WTC11 (cell line): ENCODE measurements at regions not wholly inside any gene's neighbourhood (a gene's known extent, or its start where the extent isn't known, plus 50 kb on each side); places are given as distances from the start of the nearest gene placed in this dataset.

Source experiments
- ATAC-seq: fragments of 200-7000 bp; cut with Tn5 transposase; 2 replicates; pipeline ENCODE4 v1.10.0; 2021; ENCODE audit warnings: mild to moderate bottlenecking, moderate library complexity
- CTCF ChIA-PET: fragments of 300-600 bp; sonication (Branson Sonifier 250); formaldehyde crosslinking; loops from one replicate; lab custom pipeline; 2021; ENCODE audit warnings: antibody characterized with exemption; lab: Charles Lee
- POLR2A ChIA-PET: fragments of 350-600 bp; sonication (Branson Sonifier 250); formaldehyde crosslinking; loops from one replicate; lab custom pipeline; 2021; ENCODE audit warnings: antibody characterized with exemption; lab: Charles Lee
- DNase-seq: peaks from one replicate; pipeline ENCODE4 v3.0.0; 2021; ENCODE audit warnings: low spot score
- H3K27ac Mint-ChIP-seq: 2 replicates; pipeline ENCODE4 v1.8.0; 2021; ENCODE audit warnings: mixed read lengths
- H3K27me3 Mint-ChIP-seq: 2 replicates; pipeline ENCODE4 v1.8.0; 2021; ENCODE audit warnings: low read depth, mild to moderate bottlenecking, moderate library complexity, mixed read lengths
- H3K36me3 Mint-ChIP-seq: 2 replicates; pipeline ENCODE4 v1.8.0; 2021; ENCODE audit warnings: mixed read lengths
- H3K4me1 Mint-ChIP-seq: 2 replicates; pipeline ENCODE4 v1.8.0; 2022; ENCODE audit warnings: mixed read lengths
- H3K4me3 Mint-ChIP-seq: 2 replicates; pipeline ENCODE4 v1.8.0; 2021; ENCODE audit warnings: mild to moderate bottlenecking, moderate library complexity, mixed read lengths
- H3K9me3 Mint-ChIP-seq: 2 replicates; pipeline ENCODE4 v1.8.0; 2021; ENCODE audit warnings: mixed read lengths
- CREB1 ChIP-seq: sonication (generic); formaldehyde crosslinking; IDR thresholded peaks from 2 replicates; pipeline ENCODE4 v1.8.0; 2023; ENCODE audit warnings: mild to moderate bottlenecking, missing genetic modification reagents
- CREM ChIP-seq: sonication (generic); formaldehyde crosslinking; IDR thresholded peaks from 2 replicates; pipeline ENCODE4 v1.8.1; 2022; ENCODE audit warnings: mild to moderate bottlenecking, missing genetic modification reagents, moderate library complexity
- E2F1 ChIP-seq: sonication (generic); formaldehyde crosslinking; IDR thresholded peaks from 2 replicates; pipeline ENCODE4 v1.8.0; 2022; ENCODE audit warnings: mild to moderate bottlenecking, missing genetic modification reagents
- ETV6 ChIP-seq: sonication (generic); formaldehyde crosslinking; IDR thresholded peaks from 2 replicates; pipeline ENCODE4 v1.8.1; 2022; ENCODE audit warnings: mild to moderate bottlenecking, missing genetic modification reagents
- FOXK1 ChIP-seq: sonication (generic); formaldehyde crosslinking; IDR thresholded peaks from 2 replicates; pipeline ENCODE4 v1.8.0; 2022; ENCODE audit warnings: mild to moderate bottlenecking, moderate library complexity, missing genetic modification reagents
- GRHL2 ChIP-seq: fragments of 250-450 bp; sonication (Bioruptor Pico); IDR thresholded peaks from 2 replicates; pipeline ENCODE4 v1.8.0; 2022; ENCODE audit warnings: mild to moderate bottlenecking, moderate library complexity; ENCODE audit not compliant: insufficient replicate concordance, severe bottlenecking
- JAZF1 ChIP-seq: fragments of 250-450 bp; sonication (Bioruptor Pico); IDR thresholded peaks from 2 replicates; pipeline ENCODE4 v1.9.0; 2021; ENCODE audit warnings: moderate library complexity, mild to moderate bottlenecking, inconsistent platforms
- NFATC4 ChIP-seq: fragments of 250-450 bp; sonication (Bioruptor Pico); IDR thresholded peaks from 2 replicates; pipeline ENCODE4 v1.9.0; 2021; ENCODE audit warnings: mild to moderate bottlenecking
- NFE2L1 ChIP-seq: sonication (generic); formaldehyde crosslinking; IDR thresholded peaks from 2 replicates; pipeline ENCODE4 v1.8.1; 2023; ENCODE audit warnings: missing genetic modification reagents
- NR2C2 ChIP-seq: sonication (generic); formaldehyde crosslinking; IDR thresholded peaks from 2 replicates; pipeline ENCODE4 v1.8.0; 2022; ENCODE audit warnings: mild to moderate bottlenecking, missing genetic modification reagents
- OVOL2 ChIP-seq: fragments of 250-450 bp; sonication (Bioruptor Pico); IDR thresholded peaks from 2 replicates; pipeline ENCODE4 v1.9.0; 2021; ENCODE audit warnings: mild to moderate bottlenecking, borderline replicate concordance
- PRRX2 ChIP-seq: fragments of 250-450 bp; sonication (Bioruptor Pico); IDR thresholded peaks from 2 replicates; pipeline ENCODE4 v1.8.0; 2021; ENCODE audit warnings: mild to moderate bottlenecking
- SOX15 ChIP-seq: fragments of 250-450 bp; sonication (Bioruptor Pico); IDR thresholded peaks from 2 replicates; pipeline ENCODE4 v1.9.0; 2021; ENCODE audit warnings: mild to moderate bottlenecking
- SP1 ChIP-seq: sonication (generic); formaldehyde crosslinking; conservative IDR thresholded peaks from 2 replicates; pipeline ENCODE4 v1.8.1; 2022; ENCODE audit warnings: missing genetic modification reagents
- ZBTB21 ChIP-seq: sonication (generic); formaldehyde crosslinking; IDR thresholded peaks from 2 replicates; pipeline ENCODE4 v1.8.1; 2023; ENCODE audit warnings: mild to moderate bottlenecking, missing genetic modification reagents, borderline replicate concordance
- ZNF138 ChIP-seq: sonication (generic); formaldehyde crosslinking; conservative IDR thresholded peaks from 2 replicates; pipeline ENCODE4 v1.8.1; 2022; ENCODE audit warnings: mild to moderate bottlenecking, moderate library complexity, missing genetic modification reagents
- ZNF423 ChIP-seq: fragments of 250-450 bp; sonication (Bioruptor Pico); IDR thresholded peaks from 2 replicates; pipeline ENCODE4 v2.1.2; 2022; ENCODE audit warnings: mild to moderate bottlenecking, moderate library complexity
- ZSCAN18 ChIP-seq: fragments of 250-450 bp; sonication (Bioruptor Pico); IDR thresholded peaks from 2 replicates; pipeline ENCODE4 v2.1.2; 2022; ENCODE audit warnings: mild to moderate bottlenecking, moderate library complexity
- TF ChIP-seq, protein P1 (sequence below): sonication (generic); formaldehyde crosslinking; IDR thresholded peaks from 2 replicates; pipeline ENCODE4 v1.8.0; 2022; ENCODE audit warnings: mild to moderate bottlenecking, missing genetic modification reagents
- TF ChIP-seq, protein P2 (sequence below): sonication (generic); formaldehyde crosslinking; IDR thresholded peaks from 2 replicates; pipeline ENCODE4 v1.8.1; 2022; ENCODE audit warnings: mild to moderate bottlenecking, moderate library complexity, missing genetic modification reagents
- TF ChIP-seq, protein P3 (sequence below): sonication (generic); formaldehyde crosslinking; IDR thresholded peaks from 2 replicates; pipeline ENCODE4 v1.8.1; 2023; ENCODE audit warnings: mild to moderate bottlenecking, missing genetic modification reagents, moderate library complexity
- TF ChIP-seq, protein P4 (sequence below): fragments of 250-450 bp; sonication (Bioruptor Pico); IDR thresholded peaks from 2 replicates; pipeline ENCODE4 v1.9.0; 2021; ENCODE audit warnings: mild to moderate bottlenecking
- TF ChIP-seq, protein P5 (sequence below): sonication (generic); formaldehyde crosslinking; IDR thresholded peaks from 2 replicates; pipeline ENCODE4 v1.8.0; 2022; ENCODE audit warnings: mild to moderate bottlenecking, missing genetic modification reagents
- TF ChIP-seq, protein P6 (sequence below): sonication (generic); formaldehyde crosslinking; IDR thresholded peaks from 2 replicates; pipeline ENCODE4 v1.8.1; 2023; ENCODE audit warnings: mild to moderate bottlenecking, missing genetic modification reagents
- TF ChIP-seq, protein P7 (sequence below): sonication (generic); formaldehyde crosslinking; IDR thresholded peaks from 2 replicates; pipeline ENCODE4 v1.8.1; 2023; ENCODE audit warnings: mild to moderate bottlenecking, moderate library complexity, missing genetic modification reagents
- TF ChIP-seq, protein P8 (sequence below): sonication (generic); formaldehyde crosslinking; IDR thresholded peaks from 2 replicates; pipeline ENCODE4 v1.8.1; 2022; ENCODE audit warnings: mild to moderate bottlenecking, missing genetic modification reagents, moderate library complexity, borderline replicate concordance

GRCh38 chr7:94135180-94135579 lies 131.0 kb upstream of the BET1 start:
- no peak for DNase-seq
- TF ChIP-seq, protein P1, sequence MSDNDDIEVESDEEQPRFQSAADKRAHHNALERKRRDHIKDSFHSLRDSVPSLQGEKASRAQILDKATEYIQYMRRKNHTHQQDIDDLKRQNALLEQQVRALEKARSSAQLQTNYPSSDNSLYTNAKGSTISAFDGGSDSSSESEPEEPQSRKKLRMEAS (CRISPR knock-in tag), result no peak
- TF ChIP-seq PRRX2 (CRISPR knock-in tag), result no peak
- TF ChIP-seq CREM (CRISPR knock-in tag), result no peak
- TF ChIP-seq ZNF423 (CRISPR knock-in tag), result no peak
- TF ChIP-seq JAZF1 (CRISPR knock-in tag), result no peak
- no peak for TF ChIP-seq CREB1 (CRISPR knock-in tag)
- TF ChIP-seq NFATC4 (CRISPR knock-in tag), result no peak
- no peak for TF ChIP-seq NR2C2 (CRISPR knock-in tag)
- TF ChIP-seq ZNF138, result no peak
- TF ChIP-seq OVOL2, result no peak
- TF ChIP-seq, protein P2, sequence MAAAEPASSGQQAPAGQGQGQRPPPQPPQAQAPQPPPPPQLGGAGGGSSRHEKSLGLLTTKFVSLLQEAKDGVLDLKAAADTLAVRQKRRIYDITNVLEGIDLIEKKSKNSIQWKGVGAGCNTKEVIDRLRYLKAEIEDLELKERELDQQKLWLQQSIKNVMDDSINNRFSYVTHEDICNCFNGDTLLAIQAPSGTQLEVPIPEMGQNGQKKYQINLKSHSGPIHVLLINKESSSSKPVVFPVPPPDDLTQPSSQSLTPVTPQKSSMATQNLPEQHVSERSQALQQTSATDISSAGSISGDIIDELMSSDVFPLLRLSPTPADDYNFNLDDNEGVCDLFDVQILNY (CRISPR knock-in tag), result no peak
- ChIA-PET POLR2A (no interaction called here), CTCF (no interaction called here)
- ATAC-seq, result no peak
- Mint-ChIP-seq H3K4me1 (peaks cover 6% of the 10 kb centered on the region), H3K36me3 (no peaks in the 10 kb centered on the region), H3K4me3 (no peak overlapping the region), H3K9me3 (no peaks in the 10 kb centered on the region), H3K27ac (no peak overlapping the region), H3K27me3 (no peaks in the 10 kb centered on the region)

DNA sequence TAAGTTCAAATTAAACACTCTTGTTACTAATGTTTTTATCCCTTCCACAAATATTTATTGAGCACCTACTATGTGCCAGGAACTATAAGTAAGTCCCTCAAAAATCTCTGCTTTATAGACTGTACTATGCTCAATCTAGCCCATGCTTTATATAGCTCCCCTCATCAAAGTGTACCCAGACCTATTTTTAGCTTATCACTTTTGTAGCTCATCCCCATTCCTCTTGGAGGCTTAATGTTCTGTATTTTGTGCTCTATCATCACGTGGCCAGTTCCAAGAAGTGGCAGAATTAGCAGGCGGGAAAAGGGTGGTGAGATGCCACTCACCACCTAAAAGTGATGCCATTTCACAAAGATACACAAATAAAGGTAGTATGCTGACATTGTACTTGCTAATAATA lies 138.1 kb upstream of the BET1 start:
- peaks cover 11% of the 10 kb centered on the region for H3K4me1 Mint-ChIP-seq
- ATAC-seq, result no peak
- no peak overlapping the region for H3K4me3 Mint-ChIP-seq
- CTCF ChIA-PET, result no interaction called here
- H3K9me3 Mint-ChIP-seq, result no peaks in the 10 kb centered on the region
- DNase-seq, result no peak
- POLR2A ChIA-PET, result no interaction called here
- no peaks in the 10 kb centered on the region for H3K27me3 Mint-ChIP-seq
- H3K27ac Mint-ChIP-seq, result no peak overlapping the region
- no peaks in the 10 kb centered on the region for H3K36me3 Mint-ChIP-seq
- TF ChIP-seq, protein P3, sequence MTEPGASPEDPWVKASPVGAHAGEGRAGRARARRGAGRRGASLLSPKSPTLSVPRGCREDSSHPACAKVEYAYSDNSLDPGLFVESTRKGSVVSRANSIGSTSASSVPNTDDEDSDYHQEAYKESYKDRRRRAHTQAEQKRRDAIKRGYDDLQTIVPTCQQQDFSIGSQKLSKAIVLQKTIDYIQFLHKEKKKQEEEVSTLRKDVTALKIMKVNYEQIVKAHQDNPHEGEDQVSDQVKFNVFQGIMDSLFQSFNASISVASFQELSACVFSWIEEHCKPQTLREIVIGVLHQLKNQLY (CRISPR knock-in tag), result no peak
- TF ChIP-seq, protein P4, sequence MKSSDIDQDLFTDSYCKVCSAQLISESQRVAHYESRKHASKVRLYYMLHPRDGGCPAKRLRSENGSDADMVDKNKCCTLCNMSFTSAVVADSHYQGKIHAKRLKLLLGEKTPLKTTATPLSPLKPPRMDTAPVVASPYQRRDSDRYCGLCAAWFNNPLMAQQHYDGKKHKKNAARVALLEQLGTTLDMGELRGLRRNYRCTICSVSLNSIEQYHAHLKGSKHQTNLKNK (CRISPR knock-in tag), result no peak
- TF ChIP-seq ZSCAN18, result no peak
- TF ChIP-seq, protein P5, sequence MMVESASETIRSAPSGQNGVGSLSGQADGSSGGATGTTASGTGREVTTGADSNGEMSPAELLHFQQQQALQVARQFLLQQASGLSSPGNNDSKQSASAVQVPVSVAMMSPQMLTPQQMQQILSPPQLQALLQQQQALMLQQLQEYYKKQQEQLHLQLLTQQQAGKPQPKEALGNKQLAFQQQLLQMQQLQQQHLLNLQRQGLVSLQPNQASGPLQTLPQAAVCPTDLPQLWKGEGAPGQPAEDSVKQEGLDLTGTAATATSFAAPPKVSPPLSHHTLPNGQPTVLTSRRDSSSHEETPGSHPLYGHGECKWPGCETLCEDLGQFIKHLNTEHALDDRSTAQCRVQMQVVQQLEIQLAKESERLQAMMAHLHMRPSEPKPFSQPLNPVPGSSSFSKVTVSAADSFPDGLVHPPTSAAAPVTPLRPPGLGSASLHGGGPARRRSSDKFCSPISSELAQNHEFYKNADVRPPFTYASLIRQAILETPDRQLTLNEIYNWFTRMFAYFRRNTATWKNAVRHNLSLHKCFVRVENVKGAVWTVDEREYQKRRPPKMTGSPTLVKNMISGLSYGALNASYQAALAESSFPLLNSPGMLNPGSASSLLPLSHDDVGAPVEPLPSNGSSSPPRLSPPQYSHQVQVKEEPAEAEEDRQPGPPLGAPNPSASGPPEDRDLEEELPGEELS (CRISPR knock-in tag), result no peak
- TF ChIP-seq ZBTB21, result no peak
- TF ChIP-seq SP1 (CRISPR knock-in tag), result no peak
- TF ChIP-seq, protein P6, sequence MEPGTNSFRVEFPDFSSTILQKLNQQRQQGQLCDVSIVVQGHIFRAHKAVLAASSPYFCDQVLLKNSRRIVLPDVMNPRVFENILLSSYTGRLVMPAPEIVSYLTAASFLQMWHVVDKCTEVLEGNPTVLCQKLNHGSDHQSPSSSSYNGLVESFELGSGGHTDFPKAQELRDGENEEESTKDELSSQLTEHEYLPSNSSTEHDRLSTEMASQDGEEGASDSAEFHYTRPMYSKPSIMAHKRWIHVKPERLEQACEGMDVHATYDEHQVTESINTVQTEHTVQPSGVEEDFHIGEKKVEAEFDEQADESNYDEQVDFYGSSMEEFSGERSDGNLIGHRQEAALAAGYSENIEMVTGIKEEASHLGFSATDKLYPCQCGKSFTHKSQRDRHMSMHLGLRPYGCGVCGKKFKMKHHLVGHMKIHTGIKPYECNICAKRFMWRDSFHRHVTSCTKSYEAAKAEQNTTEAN (CRISPR knock-in tag), result no peak
- no peak for TF ChIP-seq NR2C2 (CRISPR knock-in tag)
- TF ChIP-seq, protein P7, sequence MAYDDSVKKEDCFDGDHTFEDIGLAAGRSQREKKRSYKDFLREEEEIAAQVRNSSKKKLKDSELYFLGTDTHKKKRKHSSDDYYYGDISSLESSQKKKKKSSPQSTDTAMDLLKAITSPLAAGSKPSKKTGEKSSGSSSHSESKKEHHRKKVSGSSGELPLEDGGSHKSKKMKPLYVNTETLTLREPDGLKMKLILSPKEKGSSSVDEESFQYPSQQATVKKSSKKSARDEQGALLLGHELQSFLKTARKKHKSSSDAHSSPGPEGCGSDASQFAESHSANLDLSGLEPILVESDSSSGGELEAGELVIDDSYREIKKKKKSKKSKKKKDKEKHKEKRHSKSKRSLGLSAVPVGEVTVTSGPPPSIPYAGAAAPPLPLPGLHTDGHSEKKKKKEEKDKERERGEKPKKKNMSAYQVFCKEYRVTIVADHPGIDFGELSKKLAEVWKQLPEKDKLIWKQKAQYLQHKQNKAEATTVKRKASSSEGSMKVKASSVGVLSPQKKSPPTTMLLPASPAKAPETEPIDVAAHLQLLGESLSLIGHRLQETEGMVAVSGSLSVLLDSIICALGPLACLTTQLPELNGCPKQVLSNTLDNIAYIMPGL (CRISPR knock-in tag), result no peak
- TF ChIP-seq ETV6, result no peak
- TF ChIP-seq CREM (CRISPR knock-in tag), result no peak
- TF ChIP-seq NFATC4 (CRISPR knock-in tag), result no peak
- TF ChIP-seq, protein P8, sequence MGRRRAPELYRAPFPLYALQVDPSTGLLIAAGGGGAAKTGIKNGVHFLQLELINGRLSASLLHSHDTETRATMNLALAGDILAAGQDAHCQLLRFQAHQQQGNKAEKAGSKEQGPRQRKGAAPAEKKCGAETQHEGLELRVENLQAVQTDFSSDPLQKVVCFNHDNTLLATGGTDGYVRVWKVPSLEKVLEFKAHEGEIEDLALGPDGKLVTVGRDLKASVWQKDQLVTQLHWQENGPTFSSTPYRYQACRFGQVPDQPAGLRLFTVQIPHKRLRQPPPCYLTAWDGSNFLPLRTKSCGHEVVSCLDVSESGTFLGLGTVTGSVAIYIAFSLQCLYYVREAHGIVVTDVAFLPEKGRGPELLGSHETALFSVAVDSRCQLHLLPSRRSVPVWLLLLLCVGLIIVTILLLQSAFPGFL (CRISPR knock-in tag), result no peak
- TF ChIP-seq FOXK1 (CRISPR knock-in tag), result no peak
- no peak for TF ChIP-seq GRHL2
- TF ChIP-seq E2F1, result no peak
- no peak for TF ChIP-seq NFE2L1 (CRISPR knock-in tag)
- no peak for TF ChIP-seq SOX15 (CRISPR knock-in tag)
- TF ChIP-seq JAZF1 (CRISPR knock-in tag), result no peak
